Amniotic epithelial cell (primary cell): ENCODE measurements at regions not wholly inside any gene's neighbourhood (a gene's known extent, or its start where the extent isn't known, plus 50 kb on each side); places are given as distances from the start of the nearest gene placed in this dataset.
"Not testable (repeated sequence)": the region's sequence is repeated elsewhere in the genome, so short reads cannot be mapped to it uniquely, and the experiment has no call there.

Experiments
- DNase-seq: peaks from one replicate; pipeline ENCODE4 v3.0.0-alpha.2; 2010; ENCODE audit warnings: low read depth

GRCh38 chr4:18664171-18664570 lies 642.6 kb upstream of the LCORL start:
- DNase-seq, result no peak

GRCh38 chr4:18645351-18645750 lies 623.8 kb upstream of the LCORL start:
- DNase-seq, result no peak

GRCh38 chr4:18641334-18641733 lies 619.8 kb upstream of the LCORL start:
- no peak for DNase-seq

- DNase-seq, result no peak
Measured at GRCh38 chr4:18638031-18638430, 616.5 kb upstream of the LCORL start.

GRCh38 chr4:18636001-18636585 lies 614.5 kb upstream of the LCORL start:
- DNase-seq, result no peak

GRCh38 chr4:18635531-18635930 lies 614.0 kb upstream of the LCORL start:
- DNase-seq, result no peak

GRCh38 chr4:18631586-18631985 lies 610.0 kb upstream of the LCORL start:
- DNase-seq, result no peak

GRCh38 chr4:18630218-18631110 lies 608.9 kb upstream of the LCORL start:
- no peak for DNase-seq

- no peak for DNase-seq
Measured at GRCh38 chr4:18627447-18628005, 606.0 kb upstream of the LCORL start.

GRCh38 chr4:18626996-18627395 lies 605.4 kb upstream of the LCORL start:
- no peak for DNase-seq

GRCh38 chr4:18626366-18626765 lies 604.8 kb upstream of the LCORL start:
- no peak for DNase-seq

GRCh38 chr4:18621186-18621585 lies 599.6 kb upstream of the LCORL start:
- no peak for DNase-seq

- DNase-seq, result no peak
Measured at GRCh38 chr4:18616720-18617119, 595.2 kb upstream of the LCORL start.

- DNase-seq, result no peak
Measured at GRCh38 chr4:18611026-18611425, 589.5 kb upstream of the LCORL start.

- no peak for DNase-seq
Measured at GRCh38 chr4:18608908-18609533, 587.5 kb upstream of the LCORL start.

GRCh38 chr4:18602610-18603009 lies 581.1 kb upstream of the LCORL start:
- DNase-seq, result not testable (repeated sequence)

- peak; percentile 67 for DNase-seq
Measured at GRCh38 chr4:18593297-18594002, 571.9 kb upstream of the LCORL start.

- DNase-seq, result no peak
Measured at GRCh38 chr4:18582841-18583240, 561.3 kb upstream of the LCORL start.

- no peak for DNase-seq
Measured at GRCh38 chr4:18578307-18578706, 556.8 kb upstream of the LCORL start.

- DNase-seq, result no peak
Measured at GRCh38 chr4:18572481-18572880, 550.9 kb upstream of the LCORL start.

- no peak for DNase-seq
Measured at GRCh38 chr4:18571301-18571761, 549.8 kb upstream of the LCORL start.

- DNase-seq, result no peak
Measured at GRCh38 chr4:18570370-18570769, 548.8 kb upstream of the LCORL start.
